ENCODE measurements at regions not wholly inside any gene's neighbourhood (a gene's known extent, or its start where the extent isn't known, plus 50 kb on each side); places are given as distances from the start of the nearest gene placed in this dataset.
"Not testable (repeated sequence)": the region's sequence is repeated elsewhere in the genome, so short reads cannot be mapped to it uniquely, and the experiment has no call there.

- no peak for DNase-seq
These were observed 376.9 kb upstream of the FZD8 start for GRCh38 chr10:36018996-36019395.

GRCh38 chr10:36017137-36017536 is 375.0 kb upstream of the FZD8 start:
- no peak for DNase-seq

GRCh38 chr10:36007369-36007768 is 365.3 kb upstream of the FZD8 start:
- no peak for DNase-seq

GRCh38 chr10:36003688-36004087 is 361.6 kb upstream of the FZD8 start:
- no peak for DNase-seq

- DNase-seq: no peak
These were observed 361.0 kb upstream of the FZD8 start for GRCh38 chr10:36003031-36003600.

GRCh38 chr10:36002445-36002844 is 360.3 kb upstream of the FZD8 start:
- no peak for DNase-seq

GRCh38 chr10:36000754-36001153 is 358.7 kb upstream of the FZD8 start:
- not testable (repeated sequence) for DNase-seq

GRCh38 chr10:35998026-35998425 is 355.9 kb upstream of the FZD8 start:
- no peak for DNase-seq

GRCh38 chr10:35995485-35995884 is 353.4 kb upstream of the FZD8 start:
- no peak for DNase-seq

GRCh38 chr10:35993591-35994515 is 351.8 kb upstream of the FZD8 start:
- DNase-seq: no peak

- no peak for DNase-seq
These were observed 350.0 kb upstream of the FZD8 start for GRCh38 chr10:35992107-35992506.

GRCh38 chr10:35986756-35987502 is 344.8 kb upstream of the FZD8 start:
- no peak for DNase-seq

GRCh38 chr10:35979116-35979515 is 337.0 kb upstream of the FZD8 start:
- DNase-seq: no peak

GRCh38 chr10:35973912-35974591 is 332.0 kb upstream of the FZD8 start:
- DNase-seq: not testable (repeated sequence)

- no peak for DNase-seq
These were observed 330.2 kb upstream of the FZD8 start for GRCh38 chr10:35972275-35972674.

- DNase-seq: no peak
These were observed 329.3 kb upstream of the FZD8 start for GRCh38 chr10:35971397-35971796.

GRCh38 chr10:35963685-35964084 is 321.6 kb upstream of the FZD8 start:
- no peak for DNase-seq

GRCh38 chr10:35961501-35961900 is 319.4 kb upstream of the FZD8 start:
- DNase-seq: no peak

- DNase-seq: no peak
These were observed 317.2 kb upstream of the FZD8 start for GRCh38 chr10:35959252-35959651.

- not testable (repeated sequence) for DNase-seq
These were observed 316.5 kb upstream of the FZD8 start for GRCh38 chr10:35958609-35959008.

GRCh38 chr10:35950701-35951100 is 308.6 kb upstream of the FZD8 start:
- DNase-seq: no peak

- no peak for DNase-seq
These were observed 308.1 kb upstream of the FZD8 start for GRCh38 chr10:35950226-35950625.

- no peak for DNase-seq
These were observed 307.7 kb upstream of the FZD8 start for GRCh38 chr10:35949811-35950211.

All from NCI-H2171 (cell line).